HEK293 (cell line): ENCODE measurements at regions not wholly inside any gene's neighbourhood (a gene's known extent, or its start where the extent isn't known, plus 50 kb on each side); places are given as distances from the start of the nearest gene placed in this dataset.

ENCODE experiments used
- CTCF ChIA-PET: fragments of 350-600 bp; formaldehyde crosslinking; extraction: SDS; loops from one replicate; lab custom pipeline; 2021; ENCODE audit warnings: antibody characterized with exemption; lab: Yijun Ruan, JAX
- POLR2A ChIA-PET: fragments of 300-600 bp; formaldehyde crosslinking; extraction: SDS; loops from one replicate; lab custom pipeline; 2020; ENCODE audit warnings: antibody characterized with exemption, inconsistent platforms; lab: Yijun Ruan, JAX
- H3K27ac ChIP-seq: fragments of 200-500 bp; sonication (Bioruptor generic); 2 replicates; pipeline ENCODE4 v1.5.1; 2014; ENCODE audit warnings: low read depth, low read length, control low read depth, inconsistent platforms; ENCODE audit errors: extremely low read depth
- H3K36me3 ChIP-seq, 2 experiments: fragments of 200-500 bp in 1 of 2; sonication (Bioruptor generic) in 1 of 2; 1 replicate in 1 of 2; 2 replicates in 1 of 2; pipeline ENCODE4 v1.5.1; 2014 to 2017; ENCODE audit warnings: inconsistent platforms in 2 of 2, low read length in 2 of 2; ENCODE audit not compliant: control insufficient read depth in 2 of 2, insufficient read depth in 1 of 2
- H3K4me1 ChIP-seq: fragments of 200-500 bp; sonication (Bioruptor generic); 2 replicates; pipeline ENCODE4 v1.5.1; 2014; ENCODE audit warnings: mild to moderate bottlenecking, low read length, inconsistent platforms; ENCODE audit not compliant: control insufficient read depth, insufficient read depth
- H3K4me3 ChIP-seq: 2 replicates; pipeline ENCODE4 v1.5.1; 2011; ENCODE audit warnings: low read depth, mild to moderate bottlenecking, control low read depth, low read length, moderate library complexity
- H3K9me3 ChIP-seq: fragments of 200-500 bp; sonication (Bioruptor generic); 2 replicates; pipeline ENCODE4 v1.5.1; 2014; ENCODE audit warnings: low read depth, low read length, inconsistent platforms; ENCODE audit not compliant: control insufficient read depth, insufficient read depth
- HOXC10 ChIP-seq: sonication (generic); formaldehyde crosslinking; IDR thresholded peaks from 2 replicates; pipeline ENCODE4 v1.8.1; 2023; ENCODE audit warnings: mild to moderate bottlenecking, missing genetic modification reagents
- KLF1 ChIP-seq: fragments of 450-650 bp; formaldehyde crosslinking; IDR thresholded peaks from 2 replicates; pipeline ENCODE4 v1.5.1; 2016; ENCODE audit warnings: missing biosample characterization, missing genetic modification characterization
- MZF1 ChIP-seq: fragments of 450-650 bp; formaldehyde crosslinking; IDR thresholded peaks from 2 replicates; pipeline ENCODE4 v1.5.1; 2017; ENCODE audit warnings: missing biosample characterization, missing genetic modification characterization, borderline replicate concordance
- ZFP3 ChIP-seq: fragments of 450-650 bp; formaldehyde crosslinking; IDR thresholded peaks from 2 replicates; pipeline ENCODE4 v1.5.1; 2016; ENCODE audit warnings: low read depth, missing biosample characterization, missing genetic modification characterization
- ZNF184 ChIP-seq: fragments of 450-650 bp; IDR thresholded peaks from 2 replicates; pipeline ENCODE4 v1.5.1; 2018; ENCODE audit warnings: missing biosample characterization, mild to moderate bottlenecking, missing genetic modification characterization
- ZNF214 ChIP-seq: fragments of 450-650 bp; formaldehyde crosslinking; IDR thresholded peaks from 2 replicates; pipeline ENCODE4 v1.5.1; 2017; ENCODE audit warnings: missing biosample characterization, mild to moderate bottlenecking, missing genetic modification characterization, borderline replicate concordance
- ZNF221 ChIP-seq: fragments of 450-650 bp; formaldehyde crosslinking; IDR thresholded peaks from 2 replicates; pipeline ENCODE4 v1.5.1; 2017; ENCODE audit warnings: missing biosample characterization, missing genetic modification characterization, borderline replicate concordance
- ZNF223 ChIP-seq: fragments of 450-650 bp; formaldehyde crosslinking; IDR thresholded peaks from 2 replicates; pipeline ENCODE4 v1.5.1; 2016; ENCODE audit warnings: missing biosample characterization, missing genetic modification characterization
- ZNF23 ChIP-seq: fragments of 450-650 bp; formaldehyde crosslinking; IDR thresholded peaks from 2 replicates; pipeline ENCODE4 v1.5.1; 2016; ENCODE audit warnings: missing biosample characterization, missing genetic modification characterization, borderline replicate concordance
- ZNF302 ChIP-seq: fragments of 450-650 bp; formaldehyde crosslinking; IDR thresholded peaks from 2 replicates; pipeline ENCODE4 v1.5.1; 2016; ENCODE audit warnings: missing biosample characterization, missing genetic modification characterization, low read depth
- ZNF341 ChIP-seq: fragments of 450-650 bp; formaldehyde crosslinking; IDR thresholded peaks from 2 replicates; pipeline ENCODE4; 2016; ENCODE audit warnings: low read depth, missing biosample characterization, missing genetic modification characterization
- ZNF354C ChIP-seq: fragments of 450-650 bp; formaldehyde crosslinking; IDR thresholded peaks from 2 replicates; pipeline ENCODE4 v1.5.1; 2016; ENCODE audit warnings: missing biosample characterization, missing genetic modification characterization, low read depth, borderline replicate concordance
- ZNF426 ChIP-seq: fragments of 450-650 bp; formaldehyde crosslinking; IDR thresholded peaks from 2 replicates; pipeline ENCODE4 v1.5.1; 2017; ENCODE audit warnings: missing biosample characterization, missing genetic modification characterization, mild to moderate bottlenecking, inconsistent platforms, moderate library complexity
- ZNF514 ChIP-seq: fragments of 450-650 bp; formaldehyde crosslinking; IDR thresholded peaks from 2 replicates; pipeline ENCODE4 v1.5.1; 2016; ENCODE audit warnings: missing biosample characterization, missing genetic modification characterization
- ZNF571 ChIP-seq: fragments of 450-650 bp; formaldehyde crosslinking; IDR thresholded peaks from 2 replicates; pipeline ENCODE4 v1.5.0; 2017; ENCODE audit warnings: missing biosample characterization, missing genetic modification characterization
- ZNF585B ChIP-seq: fragments of 450-650 bp; formaldehyde crosslinking; IDR thresholded peaks from 2 replicates; pipeline ENCODE4 v1.5.1; 2016; ENCODE audit warnings: missing biosample characterization, missing genetic modification characterization
- ZNF670 ChIP-seq: fragments of 450-650 bp; formaldehyde crosslinking; IDR thresholded peaks from 2 replicates; pipeline ENCODE4 v1.5.1; 2016; ENCODE audit warnings: missing biosample characterization, missing genetic modification characterization, low read depth
- ZSCAN18 ChIP-seq: fragments of 450-650 bp; formaldehyde crosslinking; IDR thresholded peaks from 2 replicates; pipeline ENCODE4 v1.5.1; 2016; ENCODE audit warnings: missing biosample characterization, missing genetic modification characterization
- ZSCAN23 ChIP-seq: fragments of 450-650 bp; formaldehyde crosslinking; IDR thresholded peaks from 2 replicates; pipeline ENCODE4 v1.5.1; 2016; ENCODE audit warnings: missing biosample characterization, missing genetic modification characterization
- TF ChIP-seq, protein P1 (sequence below): fragments of 450-650 bp; formaldehyde crosslinking; IDR thresholded peaks from 2 replicates; pipeline ENCODE4 v1.5.1; 2016; ENCODE audit warnings: missing biosample characterization, missing genetic modification characterization
- TF ChIP-seq, protein P2 (sequence below): fragments of 450-650 bp; formaldehyde crosslinking; IDR thresholded peaks from 2 replicates; pipeline ENCODE4 v1.5.1; 2016; ENCODE audit warnings: missing biosample characterization, missing genetic modification characterization, low read depth

GRCh38 chr2:129431881-129432280 is 547.6 kb upstream of the RAB6C start:
- no peak overlapping the region for H3K4me3 ChIP-seq
- H3K27ac ChIP-seq = no peak overlapping the region
- H3K9me3 ChIP-seq = no peaks in the 10 kb centered on the region
- no peaks in the 10 kb centered on the region for H3K36me3 ChIP-seq
- TF ChIP-seq ZSCAN23 (no peak), HOXC10 (CRISPR knock-in tag) (no peak)
- no peaks in the 10 kb centered on the region for H3K4me1 ChIP-seq
- POLR2A ChIA-PET = no interaction called here
- CTCF ChIA-PET = no interaction called here

GRCh38 chr2:129436809-129437208 is 542.7 kb upstream of the RAB6C start:
- Histone ChIP-seq H3K36me3 (peaks cover 0 to 14% of the 10 kb centered on the region in 2 experiments; a peak in 1 of 3 replicates), H3K4me1 (no peaks in the 10 kb centered on the region), H3K4me3 (no peak overlapping the region), H3K27ac (no peak overlapping the region), H3K9me3 (no peaks in the 10 kb centered on the region)
- POLR2A ChIA-PET = no interaction called here
- CTCF ChIA-PET = no interaction called here
- TF ChIP-seq ZNF23 (no peak), ZNF184 (tag by site-specific recombination) (no peak), ZNF221 (no peak)
- TF ChIP-seq, all 188 proteins: peak for 0

DNA sequence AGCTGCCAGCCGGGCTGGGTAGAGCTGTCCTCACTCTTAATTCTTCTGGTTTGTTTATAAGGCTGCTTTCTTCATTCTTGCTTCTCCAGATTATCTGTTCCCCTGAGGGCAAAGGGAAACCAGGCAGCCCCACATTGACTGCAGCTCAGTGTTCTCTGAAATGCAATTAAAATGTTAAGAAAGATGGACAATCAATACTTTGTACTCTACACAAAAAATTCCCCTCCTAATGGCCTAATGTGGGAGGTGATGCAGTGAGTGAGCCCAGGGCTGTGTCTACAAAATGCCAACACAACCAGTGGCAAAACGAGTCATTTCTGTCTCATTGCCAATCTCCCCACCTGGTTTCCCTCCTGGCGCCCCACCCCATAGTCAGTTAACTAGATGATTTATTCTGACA is 541.7 kb upstream of the RAB6C start:
- ChIA-PET CTCF (no interaction called here), POLR2A (interaction anchor here (0.6 kb wide), 1 partner anchor 16 kb away, joined by 3 read pairs; no protein-coding TSS in a partner anchor)
- Histone ChIP-seq H3K36me3 (peaks cover 0 to 16% of the 10 kb centered on the region in 2 experiments; a peak in 1 of 3 replicates), H3K4me1 (no peaks in the 10 kb centered on the region), H3K27ac (no peak overlapping the region), H3K9me3 (no peaks in the 10 kb centered on the region), H3K4me3 (no peak overlapping the region)
- no peak for TF ChIP-seq ZNF184 (tag by site-specific recombination)
- TF ChIP-seq, protein P1, sequence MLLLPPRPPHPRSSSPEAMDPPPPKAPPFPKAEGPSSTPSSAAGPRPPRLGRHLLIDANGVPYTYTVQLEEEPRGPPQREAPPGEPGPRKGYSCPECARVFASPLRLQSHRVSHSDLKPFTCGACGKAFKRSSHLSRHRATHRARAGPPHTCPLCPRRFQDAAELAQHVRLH = no peak
- TF ChIP-seq, protein P2, sequence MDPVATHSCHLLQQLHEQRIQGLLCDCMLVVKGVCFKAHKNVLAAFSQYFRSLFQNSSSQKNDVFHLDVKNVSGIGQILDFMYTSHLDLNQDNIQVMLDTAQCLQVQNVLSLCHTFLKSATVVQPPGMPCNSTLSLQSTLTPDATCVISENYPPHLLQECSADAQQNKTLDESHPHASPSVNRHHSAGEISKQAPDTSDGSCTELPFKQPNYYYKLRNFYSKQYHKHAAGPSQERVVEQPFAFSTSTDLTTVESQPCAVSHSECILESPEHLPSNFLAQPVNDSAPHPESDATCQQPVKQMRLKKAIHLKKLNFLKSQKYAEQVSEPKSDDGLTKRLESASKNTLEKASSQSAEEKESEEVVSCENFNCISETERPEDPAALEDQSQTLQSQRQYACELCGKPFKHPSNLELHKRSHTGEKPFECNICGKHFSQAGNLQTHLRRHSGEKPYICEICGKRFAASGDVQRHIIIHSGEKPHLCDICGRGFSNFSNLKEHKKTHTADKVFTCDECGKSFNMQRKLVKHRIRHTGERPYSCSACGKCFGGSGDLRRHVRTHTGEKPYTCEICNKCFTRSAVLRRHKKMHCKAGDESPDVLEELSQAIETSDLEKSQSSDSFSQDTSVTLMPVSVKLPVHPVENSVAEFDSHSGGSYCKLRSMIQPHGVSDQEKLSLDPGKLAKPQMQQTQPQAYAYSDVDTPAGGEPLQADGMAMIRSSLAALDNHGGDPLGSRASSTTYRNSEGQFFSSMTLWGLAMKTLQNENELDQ (tag by site-specific recombination) = no peak
- TF ChIP-seq ZSCAN18 (tag by site-specific recombination) = no peak
- no peak for TF ChIP-seq ZNF585B (tag by site-specific recombination)
- no peak for TF ChIP-seq ZNF223 (tag by site-specific recombination)

DNA sequence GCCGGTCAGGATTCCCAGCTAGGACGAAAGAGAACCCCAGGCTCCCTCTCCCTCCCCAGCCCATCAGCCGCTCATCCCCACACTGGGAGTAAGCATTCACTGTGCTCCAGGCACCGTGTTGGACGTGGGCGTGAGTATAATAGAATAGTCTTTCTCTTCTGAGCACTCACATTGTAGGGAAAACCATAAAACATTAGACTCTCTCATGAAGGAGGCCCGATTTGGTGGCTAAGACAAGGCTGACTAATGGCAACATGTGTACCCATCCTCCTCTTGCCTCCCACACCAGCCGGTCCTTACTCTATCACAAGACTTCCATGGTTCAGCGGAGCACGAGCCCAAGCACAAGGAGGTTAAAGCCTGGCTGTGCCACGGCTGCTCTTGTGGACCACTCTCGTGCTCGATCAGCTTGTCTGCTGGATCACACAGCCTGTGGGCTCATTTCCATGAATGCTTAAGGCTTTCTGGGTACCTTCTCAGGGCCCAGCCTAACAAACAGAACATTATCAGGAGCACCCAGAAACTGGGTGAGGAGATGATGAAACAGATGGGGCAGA is 540.9 kb upstream of the RAB6C start:
- H3K9me3 ChIP-seq = no peaks in the 10 kb centered on the region
- TF ChIP-seq ZNF302 = no peak
- no peak for TF ChIP-seq KLF1
- no peak for TF ChIP-seq ZNF426 (tag by site-specific recombination)
- no peak for TF ChIP-seq ZNF571 (tag by site-specific recombination)
- TF ChIP-seq ZFP3 (tag by site-specific recombination) = no peak
- no peak for TF ChIP-seq ZNF354C (tag by site-specific recombination)
- TF ChIP-seq ZNF341 (tag by site-specific recombination) = no peak
- TF ChIP-seq ZNF670 (tag by site-specific recombination) = no peak
- no peak for TF ChIP-seq ZNF214 (tag by site-specific recombination)
- no peak for TF ChIP-seq ZNF514 (tag by site-specific recombination)
- TF ChIP-seq MZF1 (tag by site-specific recombination) = no peak
- no peak overlapping the region for H3K27ac ChIP-seq
- H3K4me3 ChIP-seq = no peak overlapping the region
- ChIA-PET CTCF (no interaction called here), POLR2A (no interaction called here)
- H3K36me3 ChIP-seq = peaks cover 0 to 16% of the 10 kb centered on the region in 2 experiments; a peak in 1 of 3 replicates
- no peaks in the 10 kb centered on the region for H3K4me1 ChIP-seq
